ENCODE measurements at regions not wholly inside any gene's neighbourhood (a gene's known extent, or its start where the extent isn't known, plus 50 kb on each side); places are given as distances from the start of the nearest gene placed in this dataset.
"Not testable (repeated sequence)": the region's sequence is repeated elsewhere in the genome, so short reads cannot be mapped to it uniquely, and the experiment has no call there.

- TF ChIP-seq, protein P1, sequence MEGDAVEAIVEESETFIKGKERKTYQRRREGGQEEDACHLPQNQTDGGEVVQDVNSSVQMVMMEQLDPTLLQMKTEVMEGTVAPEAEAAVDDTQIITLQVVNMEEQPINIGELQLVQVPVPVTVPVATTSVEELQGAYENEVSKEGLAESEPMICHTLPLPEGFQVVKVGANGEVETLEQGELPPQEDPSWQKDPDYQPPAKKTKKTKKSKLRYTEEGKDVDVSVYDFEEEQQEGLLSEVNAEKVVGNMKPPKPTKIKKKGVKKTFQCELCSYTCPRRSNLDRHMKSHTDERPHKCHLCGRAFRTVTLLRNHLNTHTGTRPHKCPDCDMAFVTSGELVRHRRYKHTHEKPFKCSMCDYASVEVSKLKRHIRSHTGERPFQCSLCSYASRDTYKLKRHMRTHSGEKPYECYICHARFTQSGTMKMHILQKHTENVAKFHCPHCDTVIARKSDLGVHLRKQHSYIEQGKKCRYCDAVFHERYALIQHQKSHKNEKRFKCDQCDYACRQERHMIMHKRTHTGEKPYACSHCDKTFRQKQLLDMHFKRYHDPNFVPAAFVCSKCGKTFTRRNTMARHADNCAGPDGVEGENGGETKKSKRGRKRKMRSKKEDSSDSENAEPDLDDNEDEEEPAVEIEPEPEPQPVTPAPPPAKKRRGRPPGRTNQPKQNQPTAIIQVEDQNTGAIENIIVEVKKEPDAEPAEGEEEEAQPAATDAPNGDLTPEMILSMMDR (CRISPR knock-in tag; IDR thresholded peaks at IDR 0.05) = not testable (repeated sequence)
- TF ChIP-seq TARDBP, FOSL2 (CRISPR knock-in tag; IDR thresholded peaks at IDR 0.05): not testable (repeated sequence)
Observed at GRCh38 chr21:6120863-6121262, 4400.5 kb upstream of the TPTE start.
